DND-41 (cell line): ENCODE measurements at regions not wholly inside any gene's neighbourhood (a gene's known extent, or its start where the extent isn't known, plus 50 kb on each side); places are given as distances from the start of the nearest gene placed in this dataset.

Experiments used
- ATAC-seq: fragments of 200-7000 bp; cut with Tn5 transposase; 3 replicates; pipeline ENCODE4 v1.9.1; 2021; ENCODE audit warnings: low read depth; ENCODE audit not compliant: insufficient read depth
- DNase-seq: peaks from one replicate; pipeline ENCODE4 v3.0.0-alpha.2; 2020
- H2AFZ ChIP-seq: 2 replicates; pipeline ENCODE4 v1.6.0; 2012; ENCODE audit warnings: low read depth, low read length
- H3K27ac ChIP-seq: 2 replicates; pipeline ENCODE4 v1.5.1; 2012; ENCODE audit warnings: low read length, inconsistent platforms
- H3K27me3 ChIP-seq: fragments of 200-600 bp; sonication (generic); 2 replicates; pipeline ENCODE4 v1.6.0; 2012; ENCODE audit warnings: low read length, mild to moderate bottlenecking, inconsistent platforms; ENCODE audit not compliant: insufficient read depth, poor library complexity
- H3K36me3 ChIP-seq: 2 replicates; pipeline ENCODE4 v1.5.1; 2012; ENCODE audit warnings: low read length, inconsistent platforms; ENCODE audit not compliant: insufficient read depth
- H3K4me1 ChIP-seq: 2 replicates; pipeline ENCODE4 v1.5.1; 2012; ENCODE audit warnings: mild to moderate bottlenecking, low read length; ENCODE audit not compliant: insufficient read depth
- H3K4me2 ChIP-seq: 2 replicates; pipeline ENCODE4 v1.6.0; 2012; ENCODE audit warnings: mild to moderate bottlenecking, moderate library complexity, low read length, inconsistent platforms; ENCODE audit not compliant: insufficient read depth
- H3K4me3 ChIP-seq, 2 experiments: fragments of 200-600 bp in 1 of 2; shearing (Covaris generic) in 1 of 2; 2 replicates each; pipeline ENCODE4 v1.5.1; 2012 to 2016; ENCODE audit warnings: inconsistent platforms in 2 of 2, low read length in 2 of 2, mild to moderate bottlenecking in 2 of 2, low read depth in 1 of 2, moderate library complexity in 1 of 2
- H3K79me2 ChIP-seq: 2 replicates; pipeline ENCODE4 v1.6.0; 2012; ENCODE audit warnings: low read length, inconsistent platforms; ENCODE audit not compliant: insufficient read depth
- H3K9ac ChIP-seq: 2 replicates; pipeline ENCODE4 v1.6.0; 2012; ENCODE audit warnings: low read depth, mild to moderate bottlenecking, inconsistent platforms, low read length, moderate library complexity
- H3K9me3 ChIP-seq: 2 replicates; pipeline ENCODE4 v1.5.1; 2012; ENCODE audit warnings: low read length, moderate library complexity, mild to moderate bottlenecking, inconsistent platforms; ENCODE audit not compliant: insufficient read depth, severe bottlenecking
- H4K20me1 ChIP-seq: 2 replicates; pipeline ENCODE4 v1.6.0; 2012; ENCODE audit warnings: low read length; ENCODE audit not compliant: insufficient read depth
- EZH2 ChIP-seq: IDR thresholded peaks from 3 replicates; pipeline ENCODE4 v1.6.1; 2012; ENCODE audit warnings: borderline replicate concordance, low read depth, mild to moderate bottlenecking, moderate library complexity, low read length, inconsistent platforms; ENCODE audit not compliant: severe bottlenecking
- TF ChIP-seq, protein P1 (sequence below): IDR thresholded peaks from 2 replicates; pipeline ENCODE4 v1.5.1; 2012; ENCODE audit warnings: borderline replicate concordance, low read length, moderate library complexity, mild to moderate bottlenecking; ENCODE audit not compliant: poor library complexity, severe bottlenecking; ENCODE audit errors: extremely low read depth

DNA sequence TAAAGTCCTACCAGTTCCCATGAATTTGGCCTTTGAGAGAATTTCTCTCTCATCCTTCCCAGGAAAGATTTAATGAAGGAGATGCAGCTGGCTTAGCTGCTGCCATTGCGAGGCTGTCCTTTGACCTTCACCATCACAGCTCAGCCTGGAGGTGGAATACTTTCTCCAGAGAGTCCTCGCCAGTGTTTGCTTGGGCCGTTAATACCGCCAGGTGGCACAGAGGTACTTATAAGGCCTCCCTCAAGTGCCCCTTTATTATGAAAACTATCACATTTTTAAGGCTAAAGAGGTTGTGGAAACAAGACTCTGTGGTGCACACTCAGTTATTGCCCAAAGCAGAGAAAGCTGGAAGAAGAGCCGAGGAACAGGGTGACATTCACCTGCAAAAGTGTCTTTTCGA is 330.6 kb downstream of the CCSER2 start:
- no peak overlapping the region for H2AFZ ChIP-seq
- no peaks in the 10 kb centered on the region for H3K79me2 ChIP-seq
- H4K20me1 ChIP-seq, result no peaks in the 10 kb centered on the region
- no peaks in the 10 kb centered on the region for H3K9me3 ChIP-seq
- ATAC-seq (no peak), DNase-seq (no peak)
- H3K36me3 ChIP-seq, result no peaks in the 10 kb centered on the region
- no peak overlapping the region for H3K4me3 ChIP-seq
- H3K4me1 ChIP-seq, result peaks cover 23% of the 10 kb centered on the region
- H3K4me2 ChIP-seq, result no peak overlapping the region
- H3K27me3 ChIP-seq, result no peaks in the 10 kb centered on the region
- no peak for TF ChIP-seq EZH2
- no peak overlapping the region for H3K9ac ChIP-seq
- H3K27ac ChIP-seq, result no peak overlapping the region

DNA sequence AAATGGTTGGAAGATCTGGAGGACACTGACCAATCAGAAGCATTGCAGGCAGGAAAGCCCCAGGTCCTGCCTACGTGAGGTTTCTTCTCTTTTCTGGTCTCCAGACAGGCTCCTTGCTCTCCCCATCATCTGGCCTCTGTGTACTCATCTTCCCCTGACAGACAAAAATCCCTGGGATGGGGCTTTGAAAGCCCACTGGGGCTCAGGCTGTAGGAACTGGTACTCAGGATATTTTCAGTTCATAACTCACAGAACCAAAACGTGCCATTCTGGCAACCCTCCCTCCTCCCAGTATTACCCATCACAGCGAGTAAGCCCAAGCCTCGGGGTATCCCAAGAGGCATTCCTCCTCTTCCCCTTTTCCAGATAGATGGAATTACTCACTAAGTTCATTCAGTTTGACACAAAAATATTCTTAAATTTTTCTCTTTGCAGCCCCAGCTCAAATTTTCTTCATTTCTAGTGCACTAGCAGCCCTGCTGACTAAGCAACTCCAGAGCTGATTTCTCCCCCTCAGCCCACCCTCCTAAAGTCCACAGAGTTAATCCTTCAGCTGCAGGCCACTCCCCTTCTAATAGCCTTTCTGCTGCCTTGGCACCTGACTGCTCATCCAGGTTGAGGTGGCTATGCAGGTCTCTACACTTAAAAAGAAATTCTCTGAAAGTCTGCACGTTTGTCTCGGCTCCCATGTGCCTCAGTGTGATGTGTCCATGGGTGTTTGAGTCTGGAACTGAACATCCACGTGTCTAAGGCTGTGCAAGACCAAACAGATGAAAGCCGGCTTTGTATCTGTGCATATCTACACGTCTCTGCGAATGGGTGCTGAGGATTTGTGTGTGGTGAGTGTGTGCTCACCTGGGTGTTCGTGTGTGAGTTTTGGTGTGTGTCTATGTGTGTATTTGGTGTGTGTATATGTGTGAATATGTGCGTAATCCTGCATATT is 331.4 kb downstream of the CCSER2 start:
- ATAC-seq (no peak), DNase-seq (no peak)
- Histone ChIP-seq H2AFZ (no peak overlapping the region), H3K4me2 (no peak overlapping the region), H3K27me3 (no peaks in the 10 kb centered on the region), H3K79me2 (no peaks in the 10 kb centered on the region), H3K9me3 (no peaks in the 10 kb centered on the region), H3K27ac (no peak overlapping the region), H3K36me3 (no peaks in the 10 kb centered on the region), H3K9ac (no peak overlapping the region), H4K20me1 (no peaks in the 10 kb centered on the region), H3K4me1 (peaks cover 15% of the 10 kb centered on the region), H3K4me3 (no peak overlapping the region)
- TF ChIP-seq, protein P1, sequence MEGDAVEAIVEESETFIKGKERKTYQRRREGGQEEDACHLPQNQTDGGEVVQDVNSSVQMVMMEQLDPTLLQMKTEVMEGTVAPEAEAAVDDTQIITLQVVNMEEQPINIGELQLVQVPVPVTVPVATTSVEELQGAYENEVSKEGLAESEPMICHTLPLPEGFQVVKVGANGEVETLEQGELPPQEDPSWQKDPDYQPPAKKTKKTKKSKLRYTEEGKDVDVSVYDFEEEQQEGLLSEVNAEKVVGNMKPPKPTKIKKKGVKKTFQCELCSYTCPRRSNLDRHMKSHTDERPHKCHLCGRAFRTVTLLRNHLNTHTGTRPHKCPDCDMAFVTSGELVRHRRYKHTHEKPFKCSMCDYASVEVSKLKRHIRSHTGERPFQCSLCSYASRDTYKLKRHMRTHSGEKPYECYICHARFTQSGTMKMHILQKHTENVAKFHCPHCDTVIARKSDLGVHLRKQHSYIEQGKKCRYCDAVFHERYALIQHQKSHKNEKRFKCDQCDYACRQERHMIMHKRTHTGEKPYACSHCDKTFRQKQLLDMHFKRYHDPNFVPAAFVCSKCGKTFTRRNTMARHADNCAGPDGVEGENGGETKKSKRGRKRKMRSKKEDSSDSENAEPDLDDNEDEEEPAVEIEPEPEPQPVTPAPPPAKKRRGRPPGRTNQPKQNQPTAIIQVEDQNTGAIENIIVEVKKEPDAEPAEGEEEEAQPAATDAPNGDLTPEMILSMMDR, result no peak
- TF ChIP-seq EZH2, result no peak

DNA sequence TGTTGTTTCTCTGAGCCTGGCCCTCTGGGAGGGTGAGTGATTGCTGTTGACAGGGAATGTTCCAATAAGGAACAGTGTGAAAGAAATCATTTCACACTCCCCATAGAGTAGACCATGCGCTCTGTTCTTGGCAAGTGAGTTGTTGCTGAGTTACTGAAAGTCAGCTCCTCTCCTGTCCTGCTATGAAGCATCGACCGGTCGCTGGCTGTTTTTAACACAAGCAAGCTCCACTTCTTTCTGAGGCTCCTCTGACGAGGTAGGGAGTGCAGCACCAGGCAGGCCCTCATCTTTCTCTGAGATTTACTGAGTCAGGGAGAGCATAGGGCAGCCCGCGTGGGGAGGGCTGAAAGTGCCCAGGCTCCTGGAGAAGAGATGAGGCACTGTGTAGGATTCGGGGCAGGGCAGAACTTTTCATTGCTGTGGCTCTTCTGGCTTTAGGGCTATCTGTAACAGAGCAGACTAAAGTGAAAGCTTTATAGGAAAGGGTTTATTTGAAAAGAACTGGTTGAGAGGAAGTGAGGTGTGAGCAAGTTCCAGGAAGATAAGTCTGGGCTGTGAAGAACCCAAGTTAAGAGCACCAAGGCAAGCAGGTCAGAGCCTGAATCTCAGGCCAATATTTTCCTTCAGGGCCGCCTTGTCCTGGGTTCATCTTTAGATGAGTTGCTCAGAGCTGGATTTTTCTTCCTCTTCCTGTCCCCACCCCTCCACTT is 332.2 kb downstream of the CCSER2 start:
- ATAC-seq, result peak; percentile 55
- H3K4me2 ChIP-seq, result no peak overlapping the region
- no peaks in the 10 kb centered on the region for H3K36me3 ChIP-seq
- no peak overlapping the region for H3K27ac ChIP-seq
- peaks cover 8% of the 10 kb centered on the region; the same call in 1 of the 2 replicates for H3K4me1 ChIP-seq
- no peak overlapping the region for H3K9ac ChIP-seq
- no peaks in the 10 kb centered on the region for H3K9me3 ChIP-seq
- H3K4me3 ChIP-seq, result no peak overlapping the region
- TF ChIP-seq, protein P1, result no peak
- H2AFZ ChIP-seq, result no peak overlapping the region
- no peaks in the 10 kb centered on the region for H4K20me1 ChIP-seq
- no peaks in the 10 kb centered on the region for H3K27me3 ChIP-seq
- no peaks in the 10 kb centered on the region for H3K79me2 ChIP-seq
- no peak for DNase-seq

DNA sequence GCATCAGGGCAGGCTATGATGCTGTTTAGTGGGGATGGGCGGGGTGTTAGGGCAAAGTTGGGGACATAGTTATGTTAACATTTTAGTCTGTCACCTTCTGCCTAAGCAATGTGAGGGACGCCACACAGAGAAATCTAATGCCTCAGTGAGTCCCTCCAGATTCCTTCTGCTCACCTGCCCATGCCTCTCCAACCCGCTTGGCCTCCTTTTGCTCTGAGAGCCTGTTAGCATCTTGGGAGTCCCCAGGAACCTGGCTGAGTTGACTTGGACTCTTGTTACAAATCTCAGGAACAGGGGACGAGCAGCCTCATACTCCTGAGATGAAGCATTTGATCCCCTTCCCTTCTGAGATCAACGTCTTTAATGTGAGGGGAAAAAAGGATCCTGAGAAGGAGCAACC is 336.8 kb downstream of the CCSER2 start:
- H3K9ac ChIP-seq, result no peak overlapping the region
- no peak for DNase-seq
- H2AFZ ChIP-seq, result no peak overlapping the region
- H4K20me1 ChIP-seq, result no peaks in the 10 kb centered on the region
- H3K4me3 ChIP-seq, result no peak overlapping the region
- no peak overlapping the region for H3K27ac ChIP-seq
- no peaks in the 10 kb centered on the region for H3K9me3 ChIP-seq
- H3K4me2 ChIP-seq, result no peak overlapping the region
- H3K36me3 ChIP-seq, result no peaks in the 10 kb centered on the region
- peaks cover 8% of the 10 kb centered on the region; the same call in 1 of the 2 replicates for H3K4me1 ChIP-seq
- H3K27me3 ChIP-seq, result no peaks in the 10 kb centered on the region
- no peak for ATAC-seq
- TF ChIP-seq, protein P1, result no peak
- TF ChIP-seq EZH2, result no peak
- no peaks in the 10 kb centered on the region for H3K79me2 ChIP-seq
